IMR-90 (cell line): ENCODE measurements at regions not wholly inside any gene's neighbourhood (a gene's known extent, or its start where the extent isn't known, plus 50 kb on each side); places are given as distances from the start of the nearest gene placed in this dataset.
"Not testable (repeated sequence)": the region's sequence is repeated elsewhere in the genome, so short reads cannot be mapped to it uniquely, and the experiment has no call there.

Experiments used
- ATAC-seq: fragments of 200-7000 bp; cut with Tn5 transposase; 2 replicates; pipeline ENCODE4 v1.9.1; 2020; ENCODE audit warnings: low read depth, mild to moderate bottlenecking, moderate library complexity
- BruUV-seq: library from RNA; stranded (reverse); fragments of 400-500 nt; replicated peaks from 2 replicates; lab custom pipeline; 2021; lab: Mats Ljungman, UMichigan
- CTCF ChIA-PET: fragments of 300-600 bp; formaldehyde crosslinking; extraction: SDS; loops from one replicate; lab custom pipeline; 2021; ENCODE audit warnings: antibody characterized with exemption; lab: Yijun Ruan, JAX
- POLR2A ChIA-PET: fragments of 300-600 bp; sonication (Branson Sonifier 250); formaldehyde crosslinking; loops from one replicate; lab custom pipeline; 2022; ENCODE audit warnings: antibody characterized with exemption; ENCODE audit not compliant: unreplicated experiment; lab: Charles Lee
- DNase-seq: peaks from one replicate; pipeline ENCODE4 v3.0.0; 2013
- H2AFZ ChIP-seq: replicated peaks from 2 replicates; pipeline ENCODE3; 2013; ENCODE audit warnings: low read length, mild to moderate bottlenecking; ENCODE audit not compliant: poor library complexity
- H2AK5ac ChIP-seq: 2 replicates; pipeline ENCODE4 v1.6.1; 2013; ENCODE audit warnings: low read depth, low read length, inconsistent platforms
- H2AK9ac ChIP-seq: replicated peaks from 2 replicates; pipeline ENCODE3; 2013; ENCODE audit warnings: mild to moderate bottlenecking, low read depth, low read length, moderate library complexity; ENCODE audit not compliant: poor library complexity
- H2BK120ac ChIP-seq: 2 replicates; pipeline ENCODE4 v1.6.1; 2013; ENCODE audit warnings: low read depth, low read length, inconsistent platforms
- H2BK15ac ChIP-seq: 3 replicates; pipeline ENCODE4 v1.6.1; 2013; ENCODE audit warnings: low read depth, low read length, inconsistent platforms
- H2BK20ac ChIP-seq: 2 replicates; pipeline ENCODE4 v1.6.1; 2013; ENCODE audit warnings: low read depth, mild to moderate bottlenecking, inconsistent platforms, low read length, moderate library complexity
- H2BK5ac ChIP-seq: 2 replicates; pipeline ENCODE4 v1.6.1; 2013; ENCODE audit warnings: mild to moderate bottlenecking, low read depth, low read length, inconsistent platforms; ENCODE audit not compliant: poor library complexity, severe bottlenecking
- H3K14ac ChIP-seq: replicated peaks from 2 replicates; pipeline ENCODE4 v1.6.1; 2013; ENCODE audit warnings: low read depth, low read length, inconsistent platforms
- H3K18ac ChIP-seq: 2 replicates; pipeline ENCODE4 v1.6.1; 2013; ENCODE audit warnings: low read depth, low read length, control low read depth
- H3K23ac ChIP-seq: 2 replicates; pipeline ENCODE4 v1.6.1; 2013; ENCODE audit warnings: low read depth, low read length, inconsistent platforms
- H3K27ac ChIP-seq: 2 replicates; pipeline ENCODE4 v1.5.1; 2013; ENCODE audit warnings: mild to moderate bottlenecking, control low read depth, low read length; ENCODE audit not compliant: insufficient read depth
- H3K27me3 ChIP-seq: 2 replicates; pipeline ENCODE4 v1.6.1; 2013; ENCODE audit warnings: low read length; ENCODE audit not compliant: control insufficient read depth, insufficient read depth
- H3K36me3 ChIP-seq: 2 replicates; pipeline ENCODE4 v1.6.1; 2013; ENCODE audit warnings: low read length, mixed read lengths; ENCODE audit not compliant: control insufficient read depth, insufficient read depth
- H3K4ac ChIP-seq: 2 replicates; pipeline ENCODE4 v1.6.1; 2013; ENCODE audit warnings: low read depth, low read length, inconsistent platforms
- H3K4me1 ChIP-seq: 2 replicates; pipeline ENCODE4 v1.6.1; 2013; ENCODE audit warnings: low read length, mixed read lengths; ENCODE audit not compliant: control insufficient read depth, insufficient read depth
- H3K4me2 ChIP-seq: 2 replicates; pipeline ENCODE4 v1.6.1; 2013; ENCODE audit warnings: low read depth, mild to moderate bottlenecking, control low read depth, low read length, moderate library complexity
- H3K4me3 ChIP-seq: 2 replicates; pipeline ENCODE4 v1.5.1; 2013; ENCODE audit warnings: low read depth, mild to moderate bottlenecking, control low read depth, low read length, moderate library complexity; ENCODE audit not compliant: insufficient read depth
- H3K56ac ChIP-seq: 2 replicates; pipeline ENCODE4 v1.6.1; 2013; ENCODE audit warnings: low read length, inconsistent platforms; ENCODE audit not compliant: insufficient read depth; ENCODE audit errors: extremely low read depth
- H3K79me1 ChIP-seq, 2 experiments: 2 replicates each; pipeline ENCODE4 v1.6.1; 2013; ENCODE audit warnings: low read length in 2 of 2, inconsistent platforms in 1 of 2, low read depth in 1 of 2
- H3K9ac ChIP-seq: 2 replicates; pipeline ENCODE4 v1.6.1; 2013; ENCODE audit warnings: low read depth, low read length, control low read depth
- H3K9me1 ChIP-seq: 2 replicates; pipeline ENCODE4 v1.6.1; 2013; ENCODE audit warnings: low read length, inconsistent platforms; ENCODE audit not compliant: insufficient read depth
- H3K9me3 ChIP-seq: 2 replicates; pipeline ENCODE4 v1.6.1; 2013; ENCODE audit warnings: low read length; ENCODE audit not compliant: control insufficient read depth, insufficient read depth
- H4K20me1 ChIP-seq: 2 replicates; pipeline ENCODE4 v1.6.1; 2013; ENCODE audit warnings: low read length, inconsistent platforms; ENCODE audit not compliant: insufficient read depth
- H4K5ac ChIP-seq: 2 replicates; pipeline ENCODE4 v1.6.1; 2013; ENCODE audit warnings: mild to moderate bottlenecking, low read depth, low read length, control low read depth
- H4K8ac ChIP-seq, 2 experiments: 2 replicates each; pipeline ENCODE4 v1.6.1; 2013; ENCODE audit warnings: low read depth in 2 of 2, low read length in 2 of 2, control low read depth in 1 of 2, inconsistent platforms in 1 of 2
- H4K91ac ChIP-seq: 2 replicates; pipeline ENCODE4 v1.6.1; 2013; ENCODE audit warnings: low read depth, low read length, inconsistent platforms; ENCODE audit not compliant: insufficient read depth
- MAFK ChIP-seq: IDR thresholded peaks from 2 replicates; pipeline ENCODE4 v1.6.1; 2012; ENCODE audit warnings: low read depth, low read length, improper control_type of control experiment
- POLR2A ChIP-seq: IDR thresholded peaks from 2 replicates; pipeline ENCODE4 v1.6.1; 2012; ENCODE audit warnings: mild to moderate bottlenecking, low read depth, low read length
- RFX5 ChIP-seq: IDR thresholded peaks from 2 replicates; pipeline ENCODE4 v1.8.0; 2012; ENCODE audit warnings: low read depth, mild to moderate bottlenecking, low read length, moderate library complexity
- WGBS, 2 experiments: methylation state at CpG; one replicate each; pipeline versions ENCODE4 v1.1.5 to v1.1.7; 2013; ENCODE audit warnings: missing lambda C conversion rate in 2 of 2; ENCODE audit not compliant: insufficient read length in 1 of 2; ENCODE audit errors: extremely low coverage in 2 of 2; 5-methylcytosine and 5-hydroxymethylcytosine counted together
- dilution Hi-C: fragments of 300-500 bp; cut with HindIII; formaldehyde crosslinking; loops from one replicate; pipeline ENCODE4 v1.14.3; 2018; ENCODE audit warnings: low sequenced_read_pairs; ENCODE audit not compliant: unreplicated experiment
- in situ Hi-C: fragments of 300-500 bp; cut with MboI; formaldehyde crosslinking; loops from 3 replicates; pipeline ENCODE4 v1.14.3; 2019; ENCODE audit warnings: low sequenced_read_pairs, inconsistent platforms, mixed read lengths
- intact Hi-C: fragments of 100-400 bp; cut with micrococcal nuclease; formaldehyde crosslinking; loops from 2 replicates; pipeline ENCODE4 v1.10.0; 2022

DNA sequence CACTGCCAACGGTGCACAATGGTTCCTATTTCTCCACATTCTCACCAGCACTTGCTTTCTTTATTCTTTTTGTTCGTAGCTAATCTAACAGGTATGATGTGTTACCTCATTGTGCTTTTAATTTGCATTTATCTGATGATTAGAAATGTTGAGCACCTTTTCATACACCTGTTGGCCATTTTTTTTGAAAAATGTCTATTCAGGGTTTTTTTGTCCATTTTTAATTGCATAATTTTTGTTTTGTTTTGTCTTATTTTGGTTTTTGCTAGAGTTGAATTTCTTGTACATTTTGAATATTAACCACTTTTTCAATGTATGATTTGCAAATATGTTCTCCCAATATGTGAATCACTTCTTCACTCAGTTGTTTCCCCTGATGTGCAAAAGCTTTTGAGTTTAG, 150.6 kb downstream of the TENT5A start:
- TF ChIP-seq POLR2A: no peak
- TF ChIP-seq RFX5: no peak
- 0 out of 2 replicates have a peak, but pooled peaks have one; percentile 15 for TF ChIP-seq MAFK
- H3K4ac ChIP-seq: no peak overlapping the region
- no peak overlapping the region for H2BK120ac ChIP-seq
- no peak for ATAC-seq
- H3K79me1 ChIP-seq: no peaks in the 10 kb centered on the region
- H2AK9ac ChIP-seq: no peak overlapping the region
- no peaks in the 10 kb centered on the region for H3K27me3 ChIP-seq
- intact Hi-C loops: no loop called here
- H3K4me2 ChIP-seq: no peak overlapping the region
- no peak overlapping the region for H4K91ac ChIP-seq
- H2AFZ ChIP-seq: no peak overlapping the region
- no peaks in the 10 kb centered on the region for H4K20me1 ChIP-seq
- H3K9me1 ChIP-seq: no peaks in the 10 kb centered on the region
- no peaks in the 10 kb centered on the region for H3K9me3 ChIP-seq
- no peak overlapping the region for H3K9ac ChIP-seq
- H3K23ac ChIP-seq: no peak overlapping the region
- H2AK5ac ChIP-seq: no peak overlapping the region
- H3K36me3 ChIP-seq: no peaks in the 10 kb centered on the region
- no TSS peak for BruUV-seq
- WGBS, 2 experiments: no CpG with 5 or more reads among the region's 2 CpGs
- H4K8ac ChIP-seq: no peak overlapping the region
- H2BK15ac ChIP-seq: no peak overlapping the region
- in situ Hi-C loops: no loop called here
- no peak overlapping the region for H3K4me3 ChIP-seq
- CTCF ChIA-PET: no interaction called here
- no peak overlapping the region for H3K14ac ChIP-seq
- H3K18ac ChIP-seq: no peak overlapping the region
- no peak overlapping the region for H3K27ac ChIP-seq
- H2BK20ac ChIP-seq: no peak overlapping the region
- H4K5ac ChIP-seq: no peak overlapping the region
- no peak overlapping the region for H2BK5ac ChIP-seq
- dilution Hi-C loops: no loop called here
- POLR2A ChIA-PET: no interaction called here
- no peaks in the 10 kb centered on the region for H3K4me1 ChIP-seq
- no peak overlapping the region for H3K56ac ChIP-seq
- no peak for DNase-seq

DNA sequence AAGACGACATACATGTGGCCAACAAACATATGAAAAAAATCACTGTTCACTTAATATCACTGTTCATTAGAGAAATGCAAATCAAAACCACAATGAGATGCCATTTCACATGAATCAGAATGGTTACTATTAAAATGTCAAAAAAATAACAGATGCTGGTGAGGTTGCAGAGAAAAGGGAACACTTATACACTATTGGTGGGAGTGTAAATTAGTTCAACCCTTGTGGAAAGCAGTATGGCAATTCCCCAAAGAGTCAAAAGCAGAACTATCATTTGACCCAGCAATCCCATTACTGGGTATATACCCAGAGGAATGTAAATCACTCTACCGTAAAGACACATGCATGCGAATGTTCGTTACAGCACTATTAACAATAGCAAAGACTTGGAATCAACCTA, 152.0 kb downstream of the TENT5A start:
- H3K27ac ChIP-seq, POLR2A ChIA-PET, DNase-seq, H4K91ac ChIP-seq, H2AFZ ChIP-seq, H2AK9ac ChIP-seq, H3K9ac ChIP-seq, H2BK20ac ChIP-seq, CTCF ChIA-PET, H3K27me3 ChIP-seq, in situ Hi-C loops, ATAC-seq, dilution Hi-C loops, H4K5ac ChIP-seq, H3K18ac ChIP-seq, H3K4ac ChIP-seq, H3K9me3 ChIP-seq, H3K56ac ChIP-seq, BruUV-seq, H2BK15ac ChIP-seq, H4K20me1 ChIP-seq, H3K9me1 ChIP-seq, H3K79me1 ChIP-seq, H3K4me1 ChIP-seq, H4K8ac ChIP-seq, H3K4me3 ChIP-seq, H2BK5ac ChIP-seq, H3K4me2 ChIP-seq, H2BK120ac ChIP-seq, H3K23ac ChIP-seq, H3K36me3 ChIP-seq, intact Hi-C loops, H3K14ac ChIP-seq, H2AK5ac ChIP-seq: not testable (repeated sequence)
- no CpG with 5 or more reads among the region's 4 CpGs for WGBS, 2 experiments
